ENCODE measurements at regions not wholly inside any gene's neighbourhood (a gene's known extent, or its start where the extent isn't known, plus 50 kb on each side); places are given as distances from the start of the nearest gene placed in this dataset.

GRCh38 chr1:204797401-204797800, 73.3 kb upstream of the NFASC start:
- Histone ChIP-seq H3K9me3 (ENCODE audit: control insufficient read depth in 4 of 4, low read length in 3 of 4) (no peaks in the 10 kb centered on the region), H3K9ac (ENCODE audit: low read depth in 1 of 2, low read length in 2 of 2) (no peak overlapping the region), H3K27me3 (ENCODE audit: control insufficient read depth in 4 of 4, insufficient read depth in 4 of 4, low read length in 3 of 4) (no peaks in the 10 kb centered on the region), H3K4me3 (ENCODE audit: low read depth in 1 of 3, low read length in 3 of 3) (no peak overlapping the region), H3K27ac (ENCODE audit: low read depth in 1 of 2, low read length in 2 of 2) (no peak overlapping the region), H3K36me3 (ENCODE audit: control insufficient read depth in 4 of 4, insufficient read depth in 3 of 4, low read depth in 1 of 4, low read length in 3 of 4) (no peaks in the 10 kb centered on the region), H3K4me1 (ENCODE audit: control insufficient read depth in 4 of 4, insufficient read depth in 4 of 4, low read length in 3 of 4) (no peaks in the 10 kb centered on the region)
- no peak for DNase-seq (ENCODE audit: low spot score)
- WGBS, result 90% methylated on average over 2 of the region's 2 CpGs
- TF ChIP-seq RAD21 (IDR thresholded peaks at IDR 0.05), result no peak
- TF ChIP-seq FOXA1 (IDR thresholded peaks at IDR 0.05), result no peak
- TF ChIP-seq ATF3 (IDR thresholded peaks at IDR 0.05), result no peak
- no peak for TF ChIP-seq NR2F2 (IDR thresholded peaks at IDR 0.05)
- no peak for TF ChIP-seq SP1 (IDR thresholded peaks at IDR 0.05)

GRCh38 chr1:204799630-204800029, 71.0 kb upstream of the NFASC start:
- 65% methylated on average over 2 of the region's 2 CpGs for WGBS
- Histone ChIP-seq H3K36me3 (ENCODE audit: control insufficient read depth in 4 of 4, insufficient read depth in 3 of 4, low read depth in 1 of 4, low read length in 3 of 4) (no peaks in the 10 kb centered on the region), H3K4me1 (ENCODE audit: control insufficient read depth in 4 of 4, insufficient read depth in 4 of 4, low read length in 3 of 4) (no peaks in the 10 kb centered on the region), H3K4me3 (ENCODE audit: low read depth in 1 of 3, low read length in 3 of 3) (no peak overlapping the region), H3K9me3 (ENCODE audit: control insufficient read depth in 4 of 4, low read length in 3 of 4) (no peaks in the 10 kb centered on the region), H3K27me3 (ENCODE audit: control insufficient read depth in 4 of 4, insufficient read depth in 4 of 4, low read length in 3 of 4) (no peaks in the 10 kb centered on the region), H3K9ac (ENCODE audit: low read depth in 1 of 2, low read length in 2 of 2) (no peak overlapping the region), H3K27ac (ENCODE audit: low read depth in 1 of 2, low read length in 2 of 2) (no peak overlapping the region)
- DNase-seq (ENCODE audit: low spot score), result no peak
- no peak for TF ChIP-seq JUND (IDR thresholded peaks at IDR 0.05)
- no peak for TF ChIP-seq EGR1 (IDR thresholded peaks at IDR 0.05; ENCODE audit: low read depth in 2 of 2)
- no peak for TF ChIP-seq CTCF (IDR thresholded peaks at IDR 0.05; ENCODE audit: low read depth, low read length, missing input control)
- TF ChIP-seq YY1 (IDR thresholded peaks at IDR 0.05), result no peak
- TF ChIP-seq SP1 (IDR thresholded peaks at IDR 0.05), result no peak
- TF ChIP-seq HNF4A (conservative IDR thresholded peaks at IDR 0.05), result no peak

- TF ChIP-seq REST (IDR thresholded peaks at IDR 0.05) (no peak), HNF4A (conservative IDR thresholded peaks at IDR 0.05) (no peak), NR2F2 (IDR thresholded peaks at IDR 0.05) (no peak), GABPA (IDR thresholded peaks at IDR 0.05 in 1 of 2, conservative IDR thresholded peaks at IDR 0.05 in 1 of 2) (no peak), TAF1 (conservative IDR thresholded peaks at IDR 0.05) (no peak), ZBTB33 (IDR thresholded peaks at IDR 0.05) (no peak), RAD21 (IDR thresholded peaks at IDR 0.05) (no peak), CTCF (IDR thresholded peaks at IDR 0.05; ENCODE audit: low read depth, low read length, missing input control) (no peak), SP1 (IDR thresholded peaks at IDR 0.05) (no peak), RXRA (IDR thresholded peaks at IDR 0.05) (no peak), YY1 (IDR thresholded peaks at IDR 0.05) (no peak), JUND (IDR thresholded peaks at IDR 0.05) (no peak), ATF3 (IDR thresholded peaks at IDR 0.05) (no peak), FOXA2 (IDR thresholded peaks at IDR 0.05) (no peak), FOXA1 (IDR thresholded peaks at IDR 0.05) (no peak), EGR1 (IDR thresholded peaks at IDR 0.05; ENCODE audit: low read depth in 2 of 2) (no peak), MAX (IDR thresholded peaks at IDR 0.05) (no peak), HNF4G (IDR thresholded peaks at IDR 0.05) (no peak)
- no peak for DNase-seq (ENCODE audit: low spot score)
- Histone ChIP-seq H3K27me3 (ENCODE audit: control insufficient read depth in 4 of 4, insufficient read depth in 4 of 4, low read length in 3 of 4) (no peaks in the 10 kb centered on the region), H3K27ac (ENCODE audit: low read depth in 1 of 2, low read length in 2 of 2) (no peak overlapping the region), H3K36me3 (ENCODE audit: control insufficient read depth in 4 of 4, insufficient read depth in 3 of 4, low read depth in 1 of 4, low read length in 3 of 4) (no peaks in the 10 kb centered on the region), H3K9me3 (ENCODE audit: control insufficient read depth in 4 of 4, low read length in 3 of 4) (no peaks in the 10 kb centered on the region), H3K4me1 (ENCODE audit: control insufficient read depth in 4 of 4, insufficient read depth in 4 of 4, low read length in 3 of 4) (peaks cover 0 to under 1% (median 0%) of the 10 kb centered on the region in 4 donors), H3K4me3 (ENCODE audit: low read depth in 1 of 3, low read length in 3 of 3) (no peak overlapping the region), H3K9ac (ENCODE audit: low read depth in 1 of 2, low read length in 2 of 2) (no peak overlapping the region)
- WGBS, result 0% methylated on average over 1 of the region's 1 CpG
These were observed 69.5 kb upstream of the NFASC start for GRCh38 chr1:204801211-204801610.

Data from liver (tissue), 8 donors.